ENCODE measurements at regions not wholly inside any gene's neighbourhood (a gene's known extent, or its start where the extent isn't known, plus 50 kb on each side); places are given as distances from the start of the nearest gene placed in this dataset.

DNA sequence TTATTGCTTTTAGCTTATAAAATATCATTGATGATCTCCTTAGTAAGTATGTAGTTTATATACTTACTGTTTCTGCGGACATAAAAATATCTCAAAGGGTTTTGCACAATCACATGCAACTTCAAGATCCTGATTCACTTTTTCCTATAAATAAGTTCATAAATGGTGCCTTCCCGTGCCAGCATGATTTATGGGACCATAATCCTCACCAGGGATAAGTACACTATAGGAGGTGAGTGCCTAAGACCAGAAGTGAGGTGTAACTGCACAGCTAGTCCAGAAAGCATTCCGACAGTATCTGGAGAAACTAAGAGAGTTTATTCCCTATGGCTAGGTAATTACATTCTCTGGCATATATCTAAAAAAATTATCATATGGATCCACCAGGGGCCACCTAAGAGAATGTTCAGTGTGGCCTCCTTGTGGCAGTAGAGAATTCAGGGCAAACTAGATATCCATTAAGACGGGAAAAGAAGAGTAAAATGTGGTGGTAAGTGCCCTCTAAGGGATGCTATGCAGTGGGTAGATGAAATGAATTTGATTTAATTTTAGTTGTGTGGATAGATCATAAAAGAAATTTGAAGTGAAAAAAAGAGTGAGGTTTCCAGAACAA is 402.5 kb upstream of the SLC24A2 start:
- Histone ChIP-seq H3K36me3 (ENCODE audit: control insufficient read depth in 1 of 2, insufficient read depth in 2 of 2, low read length in 2 of 2) (no peaks in the 10 kb centered on the region), H3K27me3 (ENCODE audit: low read depth, low read length) (no peaks in the 10 kb centered on the region), H3K27ac (ENCODE audit: low read length) (no peak overlapping the region), H3K4me3 (ENCODE audit: low read depth in 1 of 2, low read length in 2 of 2) (no peak overlapping the region), H3K9me3 (ENCODE audit: control insufficient read depth in 1 of 2, low read length in 2 of 2) (peaks cover 0 to 3% of the 10 kb centered on the region in 2 donors), H3K4me1 (ENCODE audit: control insufficient read depth in 1 of 2, insufficient read depth in 2 of 2, low read length in 2 of 2) (no peaks in the 10 kb centered on the region)

DNA sequence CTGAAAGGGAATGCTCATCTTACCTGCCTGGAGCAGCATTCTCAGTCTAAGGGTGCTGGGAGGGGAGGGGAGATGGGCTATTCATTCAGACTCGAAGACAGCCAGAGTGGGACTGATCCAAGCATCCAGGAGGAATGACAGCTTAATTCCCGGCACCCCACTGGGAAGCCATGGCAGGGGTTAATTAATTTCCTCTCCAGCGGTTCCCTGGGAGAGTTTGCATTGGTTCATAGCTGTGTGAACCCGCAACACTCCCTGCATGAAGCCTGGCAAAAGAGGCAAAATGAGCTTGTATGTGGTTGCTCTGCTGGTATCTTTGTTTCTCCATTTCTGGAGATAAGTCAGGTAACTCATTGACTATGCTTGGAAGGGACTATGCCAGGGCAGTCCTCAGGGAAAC is 401.0 kb upstream of the SLC24A2 start:
- H3K4me3 ChIP-seq (ENCODE audit: low read depth in 1 of 2, low read length in 2 of 2) = no peak overlapping the region
- H3K9me3 ChIP-seq (ENCODE audit: control insufficient read depth in 1 of 2, low read length in 2 of 2) = no peaks in the 10 kb centered on the region
- H3K27me3 ChIP-seq (ENCODE audit: low read depth, low read length) = no peaks in the 10 kb centered on the region
- H3K4me1 ChIP-seq (ENCODE audit: control insufficient read depth in 1 of 2, insufficient read depth in 2 of 2, low read length in 2 of 2) = no peaks in the 10 kb centered on the region
- no peak overlapping the region for H3K27ac ChIP-seq (ENCODE audit: low read length)
- H3K36me3 ChIP-seq (ENCODE audit: control insufficient read depth in 1 of 2, insufficient read depth in 2 of 2, low read length in 2 of 2) = no peaks in the 10 kb centered on the region

DNA sequence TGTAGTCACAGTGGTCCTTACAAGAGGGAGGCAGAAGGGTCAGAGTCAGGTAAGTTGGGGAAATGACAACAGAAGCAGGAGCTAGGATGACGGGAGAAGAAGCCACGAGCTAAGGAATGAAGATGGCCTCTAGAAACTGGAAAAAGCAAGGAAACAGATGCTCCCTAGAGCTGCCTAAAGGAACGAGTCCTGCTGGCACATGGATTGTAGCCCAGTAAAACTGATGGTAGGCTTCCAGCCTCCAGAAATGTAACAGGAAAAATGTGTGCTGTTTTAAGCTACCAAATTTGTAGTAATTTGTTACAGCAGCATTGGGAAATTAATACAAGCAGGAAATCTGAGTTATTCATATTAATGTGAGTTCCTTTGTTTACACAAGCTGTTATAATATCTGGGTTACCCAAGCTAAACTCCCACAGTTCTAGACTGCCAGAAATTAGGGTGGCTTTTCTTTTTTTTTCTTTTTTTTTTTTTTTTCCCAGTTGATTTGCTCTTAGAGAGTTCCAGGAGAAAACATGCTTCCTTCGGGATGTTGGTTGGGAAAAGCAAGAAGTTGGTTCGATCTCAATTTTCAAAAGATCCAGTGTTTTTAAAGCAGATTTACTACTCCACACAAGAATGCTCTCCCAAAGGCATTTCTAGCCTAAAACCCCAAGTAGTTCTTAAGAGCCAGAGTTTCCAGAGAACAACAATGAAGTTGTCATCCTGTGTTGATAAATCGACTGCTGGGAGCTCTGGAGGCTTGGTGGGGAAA is 400.0 kb upstream of the SLC24A2 start:
- Histone ChIP-seq H3K36me3 (ENCODE audit: control insufficient read depth in 1 of 2, insufficient read depth in 2 of 2, low read length in 2 of 2) (no peaks in the 10 kb centered on the region), H3K4me1 (ENCODE audit: control insufficient read depth in 1 of 2, insufficient read depth in 2 of 2, low read length in 2 of 2) (no peaks in the 10 kb centered on the region), H3K27me3 (ENCODE audit: low read depth, low read length) (no peaks in the 10 kb centered on the region), H3K9me3 (ENCODE audit: control insufficient read depth in 1 of 2, low read length in 2 of 2) (no peaks in the 10 kb centered on the region), H3K4me3 (ENCODE audit: low read depth in 1 of 2, low read length in 2 of 2) (no peak overlapping the region), H3K27ac (ENCODE audit: low read length) (no peak overlapping the region)

DNA sequence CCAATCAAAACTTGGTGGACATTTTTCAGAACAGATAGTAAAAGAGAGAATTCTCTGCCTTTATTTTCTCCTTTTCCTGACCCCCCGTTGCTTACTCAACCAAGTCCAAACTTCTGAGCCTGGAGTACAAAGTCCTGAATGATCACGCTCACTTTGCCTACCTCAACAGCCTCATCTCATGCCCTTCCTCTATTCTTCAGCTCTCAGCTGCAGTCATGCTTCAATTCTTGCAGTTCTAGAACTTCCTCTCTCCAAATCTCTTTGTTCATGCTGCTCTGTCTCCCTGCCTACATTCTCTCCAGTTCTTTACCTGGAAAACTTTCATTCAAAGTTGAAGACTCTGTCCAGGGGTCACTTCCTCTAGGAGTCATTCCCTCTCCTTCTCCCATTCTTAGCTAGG is 398.5 kb upstream of the SLC24A2 start:
- Histone ChIP-seq H3K4me3 (ENCODE audit: low read depth in 1 of 2, low read length in 2 of 2) (no peak overlapping the region), H3K4me1 (ENCODE audit: control insufficient read depth in 1 of 2, insufficient read depth in 2 of 2, low read length in 2 of 2) (no peaks in the 10 kb centered on the region)

DNA sequence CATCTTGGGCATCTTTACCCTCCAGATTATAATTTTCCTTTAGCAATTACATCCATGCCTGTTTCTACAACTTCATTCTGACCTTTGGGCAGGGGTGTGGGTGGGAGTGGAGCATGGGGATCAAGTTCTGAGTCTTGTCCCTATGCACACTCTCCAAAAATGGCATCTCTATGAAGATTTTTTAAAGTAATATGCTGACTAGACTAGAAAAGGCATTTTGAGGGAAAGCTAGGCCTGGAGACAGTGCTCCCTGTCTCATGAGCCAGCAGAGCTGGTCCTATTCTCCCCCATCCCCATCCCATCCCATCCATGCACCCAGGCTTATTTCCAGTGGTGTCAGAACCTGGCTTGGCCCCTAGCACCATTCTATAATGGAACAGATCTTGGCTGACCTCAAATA is 398.0 kb upstream of the SLC24A2 start:
- no peak overlapping the region for H3K4me3 ChIP-seq (ENCODE audit: low read depth in 1 of 2, low read length in 2 of 2)
- H3K9me3 ChIP-seq (ENCODE audit: control insufficient read depth in 1 of 2, low read length in 2 of 2) = no peaks in the 10 kb centered on the region
- no peaks in the 10 kb centered on the region for H3K4me1 ChIP-seq (ENCODE audit: control insufficient read depth in 1 of 2, insufficient read depth in 2 of 2, low read length in 2 of 2)
- no peaks in the 10 kb centered on the region for H3K36me3 ChIP-seq (ENCODE audit: control insufficient read depth in 1 of 2, insufficient read depth in 2 of 2, low read length in 2 of 2)
- no peaks in the 10 kb centered on the region for H3K27me3 ChIP-seq (ENCODE audit: low read depth, low read length)
- no peak overlapping the region for H3K27ac ChIP-seq (ENCODE audit: low read length)

More for the DNA sequence above, 398.5 kb upstream of the SLC24A2 start:
- Histone ChIP-seq H3K27ac (ENCODE audit: low read length) (no peak overlapping the region), H3K27me3 (ENCODE audit: low read depth, low read length) (no peaks in the 10 kb centered on the region), H3K9me3 (ENCODE audit: control insufficient read depth in 1 of 2, low read length in 2 of 2) (no peaks in the 10 kb centered on the region), H3K36me3 (ENCODE audit: control insufficient read depth in 1 of 2, insufficient read depth in 2 of 2, low read length in 2 of 2) (no peaks in the 10 kb centered on the region)

DNA sequence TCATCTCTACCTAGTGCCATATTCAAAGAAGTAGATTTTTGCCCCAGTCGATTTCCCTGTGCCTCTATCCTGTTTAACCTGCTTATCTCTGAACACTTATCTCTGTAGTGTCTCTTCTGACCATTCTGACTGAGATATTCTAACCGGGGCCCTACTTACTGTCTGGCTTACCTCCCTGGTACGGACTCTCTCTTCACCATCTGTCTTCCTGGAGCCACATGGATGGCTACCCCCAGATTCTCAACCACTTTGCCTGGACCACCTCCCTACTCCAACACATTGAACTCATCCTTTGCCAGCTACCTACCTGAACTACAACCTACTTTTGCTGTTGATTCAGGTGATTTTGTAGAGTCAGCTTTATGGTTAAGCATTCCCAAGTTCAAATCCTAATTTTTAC is 397.4 kb upstream of the SLC24A2 start:
- H3K27ac ChIP-seq (ENCODE audit: low read length) = no peak overlapping the region
- no peaks in the 10 kb centered on the region for H3K27me3 ChIP-seq (ENCODE audit: low read depth, low read length)
- H3K4me3 ChIP-seq (ENCODE audit: low read depth in 1 of 2, low read length in 2 of 2) = no peak overlapping the region
- H3K36me3 ChIP-seq (ENCODE audit: control insufficient read depth in 1 of 2, insufficient read depth in 2 of 2, low read length in 2 of 2) = no peaks in the 10 kb centered on the region
- no peaks in the 10 kb centered on the region for H3K9me3 ChIP-seq (ENCODE audit: control insufficient read depth in 1 of 2, low read length in 2 of 2)
- H3K4me1 ChIP-seq (ENCODE audit: control insufficient read depth in 1 of 2, insufficient read depth in 2 of 2, low read length in 2 of 2) = no peaks in the 10 kb centered on the region

DNA sequence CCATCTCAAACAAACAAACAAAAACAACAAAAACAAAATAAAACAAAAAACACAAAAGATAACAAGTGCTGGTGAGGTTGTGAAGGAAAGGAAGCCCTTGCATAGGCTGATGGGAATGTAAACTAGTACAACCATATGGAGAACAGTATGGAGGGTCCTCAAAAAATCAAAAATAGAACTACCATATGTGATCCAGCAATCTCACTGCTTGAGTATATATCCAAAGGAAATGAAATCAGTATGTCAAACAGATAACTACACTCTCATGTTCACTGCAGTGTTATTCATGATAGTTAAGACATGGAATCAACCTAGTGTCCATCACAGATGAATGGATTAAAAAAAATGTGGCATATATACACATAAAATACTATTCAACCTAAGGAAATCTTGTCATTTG is 395.7 kb upstream of the SLC24A2 start:
- Histone ChIP-seq H3K27me3 (ENCODE audit: low read depth, low read length) (no peaks in the 10 kb centered on the region), H3K36me3 (ENCODE audit: control insufficient read depth in 1 of 2, insufficient read depth in 2 of 2, low read length in 2 of 2) (no peaks in the 10 kb centered on the region), H3K4me1 (ENCODE audit: control insufficient read depth in 1 of 2, insufficient read depth in 2 of 2, low read length in 2 of 2) (no peaks in the 10 kb centered on the region), H3K9me3 (ENCODE audit: control insufficient read depth in 1 of 2, low read length in 2 of 2) (no peaks in the 10 kb centered on the region), H3K27ac (ENCODE audit: low read length) (no peak overlapping the region), H3K4me3 (ENCODE audit: low read depth in 1 of 2, low read length in 2 of 2) (no peak overlapping the region)

DNA sequence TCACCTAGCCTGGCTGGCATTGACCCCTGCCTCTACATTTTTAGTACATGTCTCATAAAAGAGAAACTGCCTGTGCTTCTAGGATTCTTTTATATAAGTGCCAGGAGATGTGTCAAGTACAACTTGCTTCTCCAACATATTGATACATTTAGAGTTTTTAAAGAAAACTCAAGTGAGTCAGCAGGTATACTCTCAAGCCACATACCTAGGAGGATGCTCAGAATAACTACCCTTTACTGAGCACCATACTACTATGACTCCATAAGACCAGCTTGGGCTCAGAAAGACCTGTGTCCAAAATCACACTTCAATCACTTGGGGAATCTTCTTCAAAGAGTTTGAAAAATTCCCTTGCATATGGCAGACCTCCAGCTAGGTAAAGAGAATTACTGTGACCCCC is 389.8 kb upstream of the SLC24A2 start:
- no peaks in the 10 kb centered on the region for H3K4me1 ChIP-seq (ENCODE audit: control insufficient read depth in 1 of 2, insufficient read depth in 2 of 2, low read length in 2 of 2)
- H3K27ac ChIP-seq (ENCODE audit: low read length) = no peak overlapping the region
- H3K4me3 ChIP-seq (ENCODE audit: low read depth in 1 of 2, low read length in 2 of 2) = no peak overlapping the region
- no peaks in the 10 kb centered on the region for H3K36me3 ChIP-seq (ENCODE audit: control insufficient read depth in 1 of 2, insufficient read depth in 2 of 2, low read length in 2 of 2)
- no peaks in the 10 kb centered on the region for H3K27me3 ChIP-seq (ENCODE audit: low read depth, low read length)
- no peaks in the 10 kb centered on the region for H3K9me3 ChIP-seq (ENCODE audit: control insufficient read depth in 1 of 2, low read length in 2 of 2)

DNA sequence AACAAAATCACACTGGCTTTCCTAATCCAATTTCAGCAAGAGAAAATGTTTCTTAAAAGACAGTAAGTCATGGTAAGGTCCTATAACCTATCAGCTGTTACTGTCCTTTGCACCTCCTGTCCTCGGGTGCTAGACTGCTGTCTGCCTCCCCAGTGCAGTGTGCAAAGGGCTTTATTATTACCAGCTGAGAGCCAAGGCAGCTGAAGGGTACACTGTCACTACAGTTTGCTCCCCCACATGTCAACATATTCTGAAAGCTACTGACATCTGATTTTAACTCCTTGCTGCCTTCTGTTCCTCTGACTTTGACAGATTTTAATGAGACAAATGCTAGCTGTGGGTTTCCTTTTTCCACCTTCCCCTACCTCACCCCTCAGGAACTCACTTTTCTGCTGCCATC is 389.4 kb upstream of the SLC24A2 start:
- Histone ChIP-seq H3K4me1 (ENCODE audit: control insufficient read depth in 1 of 2, insufficient read depth in 2 of 2, low read length in 2 of 2) (no peaks in the 10 kb centered on the region), H3K27ac (ENCODE audit: low read length) (no peak overlapping the region), H3K4me3 (ENCODE audit: low read depth in 1 of 2, low read length in 2 of 2) (no peak overlapping the region), H3K9me3 (ENCODE audit: control insufficient read depth in 1 of 2, low read length in 2 of 2) (no peaks in the 10 kb centered on the region), H3K27me3 (ENCODE audit: low read depth, low read length) (no peaks in the 10 kb centered on the region), H3K36me3 (ENCODE audit: control insufficient read depth in 1 of 2, insufficient read depth in 2 of 2, low read length in 2 of 2) (no peaks in the 10 kb centered on the region)

DNA sequence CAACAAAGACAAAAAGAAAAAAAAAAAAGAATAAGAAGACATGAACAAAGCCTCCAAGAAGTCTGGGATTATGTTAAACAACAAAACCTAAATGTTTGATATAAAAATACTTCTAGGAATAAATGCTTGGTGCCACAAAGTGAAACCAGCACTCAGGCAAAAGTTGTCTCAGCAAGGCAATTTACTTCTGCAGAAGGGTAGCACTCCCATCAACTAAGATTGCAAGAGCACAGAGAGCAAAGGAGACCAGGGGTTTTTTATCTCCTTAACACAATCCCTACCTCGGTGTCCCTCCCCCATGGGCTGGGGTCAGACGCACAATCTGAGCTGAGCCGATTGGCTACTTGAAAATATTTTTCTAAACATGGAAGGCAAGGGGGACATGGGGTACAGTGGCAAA is 381.3 kb upstream of the SLC24A2 start:
- Histone ChIP-seq H3K9me3 (ENCODE audit: control insufficient read depth in 1 of 2, low read length in 2 of 2) (peaks cover 0 to 26% of the 10 kb centered on the region in 2 donors), H3K36me3 (ENCODE audit: control insufficient read depth in 1 of 2, insufficient read depth in 2 of 2, low read length in 2 of 2) (no peaks in the 10 kb centered on the region), H3K27ac (ENCODE audit: low read length) (no peak overlapping the region), H3K4me3 (ENCODE audit: low read depth in 1 of 2, low read length in 2 of 2) (no peak overlapping the region), H3K4me1 (ENCODE audit: control insufficient read depth in 1 of 2, insufficient read depth in 2 of 2, low read length in 2 of 2) (no peaks in the 10 kb centered on the region), H3K27me3 (ENCODE audit: low read depth, low read length) (no peaks in the 10 kb centered on the region)

DNA sequence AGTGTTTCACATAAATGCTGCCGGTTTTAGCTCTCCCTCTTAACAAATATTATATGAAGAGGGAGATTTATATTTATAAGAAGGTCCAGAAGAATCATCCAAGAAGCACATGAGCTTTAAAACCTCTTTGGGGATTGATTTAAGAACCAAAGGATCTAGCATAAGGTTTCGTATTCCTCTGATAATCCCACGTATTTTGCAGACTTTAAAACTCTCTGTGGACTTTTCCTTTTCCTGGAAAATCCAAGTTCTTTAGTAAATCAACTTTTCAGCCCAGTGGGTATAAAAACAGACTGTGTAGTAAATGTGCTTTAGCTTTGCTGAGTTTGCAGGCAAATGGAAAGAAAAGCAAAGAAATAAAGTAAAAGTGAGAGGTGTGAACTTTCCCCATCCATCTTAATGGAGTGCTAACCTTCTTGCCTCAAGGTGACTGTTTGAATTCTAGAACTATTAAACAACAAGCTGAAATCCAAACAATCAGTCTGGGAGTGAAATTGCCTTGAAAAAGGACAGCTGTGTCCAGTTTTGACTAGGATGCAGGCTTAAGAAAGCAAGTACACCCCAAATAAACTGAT is 363.4 kb upstream of the SLC24A2 start:
- H3K36me3 ChIP-seq (ENCODE audit: control insufficient read depth in 1 of 2, insufficient read depth in 2 of 2, low read length in 2 of 2) = no peaks in the 10 kb centered on the region
- H3K9me3 ChIP-seq (ENCODE audit: control insufficient read depth in 1 of 2, low read length in 2 of 2) = no peaks in the 10 kb centered on the region
- no peaks in the 10 kb centered on the region for H3K4me1 ChIP-seq (ENCODE audit: control insufficient read depth in 1 of 2, insufficient read depth in 2 of 2, low read length in 2 of 2)
- H3K27ac ChIP-seq (ENCODE audit: low read length) = no peak overlapping the region
- no peak overlapping the region for H3K4me3 ChIP-seq (ENCODE audit: low read depth in 1 of 2, low read length in 2 of 2)
- H3K27me3 ChIP-seq (ENCODE audit: low read depth, low read length) = no peaks in the 10 kb centered on the region

All from muscle layer of duodenum (tissue), 2 donors.